GOT3 (cell line): ENCODE measurements at regions not wholly inside any gene's neighbourhood (a gene's known extent, or its start where the extent isn't known, plus 50 kb on each side); places are given as distances from the start of the nearest gene placed in this dataset.
"Not testable (repeated sequence)": the region's sequence is repeated elsewhere in the genome, so short reads cannot be mapped to it uniquely, and the experiment has no call there.

Source experiments
- DNase-seq: peaks from one replicate; lab custom pipeline; 2025; ENCODE audit warnings: mixed read lengths; lab: John Stamatoyannopoulos, UW

- DNase-seq = no peak
Observed at GRCh38 chr4:111269439-111269838, 646.6 kb upstream of the PITX2 start.

- DNase-seq = no peak
Observed at GRCh38 chr4:111274060-111274459, 651.2 kb upstream of the PITX2 start.

GRCh38 chr4:111274486-111274885 is 651.6 kb upstream of the PITX2 start:
- DNase-seq = no peak

- DNase-seq = no peak
Observed at GRCh38 chr4:111281219-111281618, 658.3 kb upstream of the PITX2 start.

GRCh38 chr4:111282035-111282434 is 659.2 kb upstream of the PITX2 start:
- DNase-seq = no peak

GRCh38 chr4:111283066-111283677 is 660.3 kb upstream of the PITX2 start:
- DNase-seq = no peak

GRCh38 chr4:111296466-111296865 is 673.6 kb upstream of the PITX2 start:
- no peak for DNase-seq

- DNase-seq = no peak
Observed at GRCh38 chr4:111303806-111304205, 680.9 kb upstream of the PITX2 start.

- DNase-seq = no peak
Observed at GRCh38 chr4:111323496-111323895, 700.6 kb upstream of the PITX2 start.

- DNase-seq = no peak
Observed at GRCh38 chr4:111323916-111324315, 701.0 kb upstream of the PITX2 start.

GRCh38 chr4:111326450-111326849 is 703.6 kb upstream of the PITX2 start:
- no peak for DNase-seq

GRCh38 chr4:111330786-111331185 is 707.9 kb upstream of the PITX2 start:
- DNase-seq = no peak

- no peak for DNase-seq
Observed at GRCh38 chr4:111334361-111334760, 711.5 kb upstream of the PITX2 start.

- not testable (repeated sequence) for DNase-seq
Observed at GRCh38 chr4:111337186-111337876, 714.5 kb upstream of the PITX2 start.

- DNase-seq = no peak
Observed at GRCh38 chr4:111359602-111360001, 736.7 kb upstream of the PITX2 start.

- no peak for DNase-seq
Observed at GRCh38 chr4:111360906-111361305, 738.0 kb upstream of the PITX2 start.

- no peak for DNase-seq
Observed at GRCh38 chr4:111362941-111363361, 740.1 kb upstream of the PITX2 start.

GRCh38 chr4:111377880-111378279 is 755.0 kb upstream of the PITX2 start:
- DNase-seq = not testable (repeated sequence)

- no peak for DNase-seq
Observed at GRCh38 chr4:111388561-111388960, 756.7 kb upstream of the FAM241A start.

- no peak for DNase-seq
Observed at GRCh38 chr4:111391829-111392228, 753.4 kb upstream of the FAM241A start.

- no peak for DNase-seq
Observed at GRCh38 chr4:111393781-111394180, 751.5 kb upstream of the FAM241A start.

- DNase-seq = no peak
Observed at GRCh38 chr4:111398906-111399330, 746.3 kb upstream of the FAM241A start.

- no peak for DNase-seq
Observed at GRCh38 chr4:111399623-111400022, 745.6 kb upstream of the FAM241A start.

GRCh38 chr4:111400741-111401140 is 744.5 kb upstream of the FAM241A start:
- DNase-seq = no peak
